Pancreas (tissue), 10 donors: ENCODE measurements at regions not wholly inside any gene's neighbourhood (a gene's known extent, or its start where the extent isn't known, plus 50 kb on each side); places are given as distances from the start of the nearest gene placed in this dataset.

ENCODE experiments used
- ATAC-seq, 4 donors: fragments of 200-7000 bp; cut with Tn5 transposase; one replicate each; pipeline versions ENCODE4 v1.8.0 to v1.9.1; 2020; ENCODE audit warnings: mild to moderate bottlenecking in 4 of 4, moderate library complexity in 4 of 4
- DNase-seq, 6 donors: peaks; one replicate each; pipeline ENCODE4 v3.0.0-alpha.2; 2020
- FAIRE-seq: peaks from 2 replicates; lab custom pipeline; 2012; peaks lifted over from hg19 to GRCh38; lab: Jason Lieb, UNC
- H3K27ac ChIP-seq, 4 donors: fragments of 200-600 bp; sonication (generic); 1 replicate in 3 of 4; 2 replicates in 1 of 4; pipeline versions ENCODE4 v1.5.0 to v1.8.0; 2020
- H3K27me3 ChIP-seq, 4 donors: fragments of 200-600 bp; one replicate each; pipeline ENCODE4 v1.8.0; 2021
- H3K36me3 ChIP-seq, 3 donors: fragments of 200-600 bp; sonication (generic) in 1 of 3; one replicate each; pipeline versions ENCODE4 v1.5.0 to v1.8.0; 2020 to 2021
- H3K4me1 ChIP-seq, 3 donors: fragments of 200-600 bp; one replicate each; pipeline ENCODE4 v1.8.0; 2021
- H3K4me3 ChIP-seq, 4 donors: fragments of 200-600 bp; sonication (generic) in 2 of 4; one replicate each; pipeline versions ENCODE4 v1.5.0 to v1.8.0; 2020 to 2021
- H3K9me3 ChIP-seq, 4 donors: fragments of 200-600 bp; one replicate each; pipeline ENCODE4 v1.8.0; 2021
- CTCF ChIP-seq, 4 donors: fragments of 200-600 bp; sonication (generic) in 3 of 4; IDR thresholded peaks; one replicate each; pipeline versions ENCODE4 v1.5.0 to v1.8.0; 2021; ENCODE audit warnings: antibody characterized with exemption in 4 of 4
- WGBS, 2 donors: extraction: QIAGEN DNeasy Blood & Tissue Kit; methylation state at CpG; one replicate each; pipeline ENCODE4 v1.1.7; 2013; 5-methylcytosine and 5-hydroxymethylcytosine counted together
- intact Hi-C, 3 donors: fragments of 100-400 bp; cut with DNase I; formaldehyde crosslinking; loops; one replicate each; pipeline versions ENCODE4 v1.11.1 to v1.14.2; 2022
- donor health status: healthy with polysubstance abuse.
- donor health status: DM: no; HTN: no; CAD: no; lungs with moderate emphysema.
- donor health status: DM: no; HTN: no; CAD: no.
- donor health status: control.
- donor health status: control.
- donor health status: Bipolar disorder and iron deficiency.
- donor health status: DM: yes; HTN: yes; CAD: no.
- donor health status: DM: no; HTN: no; CAD: no.
- donor health status: DM: no; HTN: no; CAD: no.
- donor health status: DM: yes; HTN: yes; CAD: no.

DNA sequence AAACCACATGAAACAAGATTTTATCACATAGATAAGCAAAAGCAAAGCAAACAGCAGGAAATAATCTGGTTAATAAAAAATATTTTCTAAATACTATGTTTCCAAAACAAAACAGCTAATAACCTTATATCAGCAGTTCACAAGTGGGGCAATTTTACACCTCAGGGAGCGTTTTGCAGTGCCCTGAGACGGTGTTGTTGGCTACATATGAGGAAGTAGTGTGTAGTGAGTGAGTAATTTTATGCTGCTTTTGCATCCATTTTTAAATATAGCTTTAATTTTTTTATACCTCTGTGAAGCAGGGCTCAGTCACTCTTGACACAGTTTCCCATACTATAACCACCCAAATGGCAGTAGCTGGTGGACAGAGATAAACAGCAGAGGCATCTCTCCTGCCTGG, 438.5 kb upstream of the B3GAT1 start:
- no peak overlapping the region for H3K27ac ChIP-seq
- H3K27me3 ChIP-seq = no peaks in the 10 kb centered on the region
- TF ChIP-seq CTCF (IDR thresholded peaks at IDR 0.05) = no peak
- no peaks in the 10 kb centered on the region for H3K36me3 ChIP-seq
- no peaks in the 10 kb centered on the region for H3K9me3 ChIP-seq
- 35 to 53% methylated on average over 2 of the region's 2 CpGs for WGBS, 2 donors
- no peak overlapping the region for H3K4me3 ChIP-seq
- ATAC-seq (no peak), FAIRE-seq (no peak), DNase-seq (no peak)
- no peaks in the 10 kb centered on the region for H3K4me1 ChIP-seq
- intact Hi-C loops = no loop called here

DNA sequence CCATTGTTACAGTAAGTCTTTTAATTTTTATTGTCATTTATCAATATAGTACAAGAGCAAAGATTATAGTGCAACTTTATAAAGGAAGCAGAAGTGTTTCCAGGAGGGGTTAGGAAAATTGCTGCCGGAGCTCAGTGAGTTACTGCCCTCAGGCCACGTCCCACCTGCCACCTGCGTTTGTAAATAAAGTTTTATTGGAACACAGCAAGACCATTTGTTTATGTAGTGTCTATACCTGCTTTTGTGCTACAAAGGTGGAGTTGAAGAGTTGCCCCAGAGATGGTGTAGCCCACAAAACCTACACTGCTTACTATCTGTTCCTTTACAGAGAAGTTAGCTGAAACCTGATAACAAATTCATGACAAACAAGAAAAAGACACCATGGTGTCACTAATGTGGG, 437.8 kb upstream of the B3GAT1 start:
- no peak overlapping the region for H3K27ac ChIP-seq
- DNase-seq (no peak), ATAC-seq (no peak), FAIRE-seq (no peak)
- no peak for TF ChIP-seq CTCF (IDR thresholded peaks at IDR 0.05)
- 43 to 60% methylated on average over 3 of the region's 3 CpGs for WGBS, 2 donors
- no peaks in the 10 kb centered on the region for H3K27me3 ChIP-seq
- no peaks in the 10 kb centered on the region for H3K9me3 ChIP-seq
- no peak overlapping the region for H3K4me3 ChIP-seq
- intact Hi-C loops = no loop called here
- H3K4me1 ChIP-seq = no peaks in the 10 kb centered on the region
- no peaks in the 10 kb centered on the region for H3K36me3 ChIP-seq

- Histone ChIP-seq H3K27me3 (peaks cover 0 to 4% (median 0%) of the 10 kb centered on the region in 4 donors), H3K36me3 (no peaks in the 10 kb centered on the region), H3K27ac (no peak overlapping the region), H3K4me1 (no peaks in the 10 kb centered on the region), H3K4me3 (no peak overlapping the region), H3K9me3 (no peaks in the 10 kb centered on the region)
- ATAC-seq (no peak), DNase-seq (no peak), FAIRE-seq (no peak)
- TF ChIP-seq CTCF (IDR thresholded peaks at IDR 0.05) = no peak
- WGBS, 2 donors = 51 to 56% methylated on average over 17 of the region's 17 CpGs
- intact Hi-C loops = no loop called here
These were observed 435.2 kb upstream of the B3GAT1 start for GRCh38 chr11:134847083-134847715.

- no peak for DNase-seq
- no peak for TF ChIP-seq CTCF (IDR thresholded peaks at IDR 0.05)
- intact Hi-C loops = no loop called here
- Histone ChIP-seq H3K4me1 (no peaks in the 10 kb centered on the region), H3K27ac (no peak overlapping the region), H3K9me3 (no peaks in the 10 kb centered on the region), H3K27me3 (peaks cover 0 to 4% (median 0%) of the 10 kb centered on the region in 4 donors), H3K36me3 (no peaks in the 10 kb centered on the region), H3K4me3 (no peak overlapping the region)
- FAIRE-seq = no peak
- ATAC-seq = no peak
- WGBS, 2 donors = 50 to 56% methylated on average over 10 to 11 of the region's 11 CpGs
These were observed 434.5 kb upstream of the B3GAT1 start for GRCh38 chr11:134846328-134847082.
